ENCODE measurements at regions not wholly inside any gene's neighbourhood (a gene's known extent, or its start where the extent isn't known, plus 50 kb on each side); places are given as distances from the start of the nearest gene placed in this dataset.

DNA sequence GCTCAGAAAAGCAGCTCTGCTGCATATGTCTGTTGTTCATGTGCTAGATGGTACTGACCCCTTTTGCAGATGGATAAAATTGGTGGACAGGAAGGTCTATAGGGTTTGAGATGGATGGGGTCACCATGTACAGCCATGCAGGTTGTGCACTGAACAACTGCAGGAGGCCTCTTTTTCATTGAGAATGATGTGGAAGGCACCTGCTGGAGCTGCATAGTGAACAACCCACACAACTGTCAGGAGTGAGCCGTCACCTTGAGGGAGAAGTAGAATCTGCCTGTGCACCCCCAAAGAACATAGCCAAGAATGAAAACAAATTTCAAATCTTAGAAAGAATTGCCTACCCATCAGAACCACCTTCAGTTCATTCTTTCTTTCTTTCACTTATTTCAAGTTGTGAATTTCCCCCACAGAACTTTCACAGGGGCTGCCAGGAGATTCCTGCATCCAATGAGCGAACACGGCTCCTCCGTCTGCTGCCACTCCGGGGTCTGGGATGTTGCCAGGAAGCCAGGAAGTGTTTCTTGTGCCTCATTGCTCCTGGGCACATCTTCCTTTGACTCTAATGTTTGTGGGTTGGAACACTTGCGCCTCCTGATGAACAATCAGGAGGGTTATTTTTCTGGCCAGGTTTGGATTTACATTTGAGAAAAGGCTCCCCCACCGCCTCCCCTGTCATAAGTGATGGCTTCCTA is 53.7 kb upstream of the DOCK1 start:
- H3K4me3 ChIP-seq (ENCODE audit: low read depth, low read length), result no peak overlapping the region
- TF ChIP-seq, protein P1, sequence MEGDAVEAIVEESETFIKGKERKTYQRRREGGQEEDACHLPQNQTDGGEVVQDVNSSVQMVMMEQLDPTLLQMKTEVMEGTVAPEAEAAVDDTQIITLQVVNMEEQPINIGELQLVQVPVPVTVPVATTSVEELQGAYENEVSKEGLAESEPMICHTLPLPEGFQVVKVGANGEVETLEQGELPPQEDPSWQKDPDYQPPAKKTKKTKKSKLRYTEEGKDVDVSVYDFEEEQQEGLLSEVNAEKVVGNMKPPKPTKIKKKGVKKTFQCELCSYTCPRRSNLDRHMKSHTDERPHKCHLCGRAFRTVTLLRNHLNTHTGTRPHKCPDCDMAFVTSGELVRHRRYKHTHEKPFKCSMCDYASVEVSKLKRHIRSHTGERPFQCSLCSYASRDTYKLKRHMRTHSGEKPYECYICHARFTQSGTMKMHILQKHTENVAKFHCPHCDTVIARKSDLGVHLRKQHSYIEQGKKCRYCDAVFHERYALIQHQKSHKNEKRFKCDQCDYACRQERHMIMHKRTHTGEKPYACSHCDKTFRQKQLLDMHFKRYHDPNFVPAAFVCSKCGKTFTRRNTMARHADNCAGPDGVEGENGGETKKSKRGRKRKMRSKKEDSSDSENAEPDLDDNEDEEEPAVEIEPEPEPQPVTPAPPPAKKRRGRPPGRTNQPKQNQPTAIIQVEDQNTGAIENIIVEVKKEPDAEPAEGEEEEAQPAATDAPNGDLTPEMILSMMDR (IDR thresholded peaks at IDR 0.05; ENCODE audit: insufficient read depth, low read depth, low read length, missing control alignments), result no peak
- no peak for DNase-seq (ENCODE audit: low read depth)

DNA sequence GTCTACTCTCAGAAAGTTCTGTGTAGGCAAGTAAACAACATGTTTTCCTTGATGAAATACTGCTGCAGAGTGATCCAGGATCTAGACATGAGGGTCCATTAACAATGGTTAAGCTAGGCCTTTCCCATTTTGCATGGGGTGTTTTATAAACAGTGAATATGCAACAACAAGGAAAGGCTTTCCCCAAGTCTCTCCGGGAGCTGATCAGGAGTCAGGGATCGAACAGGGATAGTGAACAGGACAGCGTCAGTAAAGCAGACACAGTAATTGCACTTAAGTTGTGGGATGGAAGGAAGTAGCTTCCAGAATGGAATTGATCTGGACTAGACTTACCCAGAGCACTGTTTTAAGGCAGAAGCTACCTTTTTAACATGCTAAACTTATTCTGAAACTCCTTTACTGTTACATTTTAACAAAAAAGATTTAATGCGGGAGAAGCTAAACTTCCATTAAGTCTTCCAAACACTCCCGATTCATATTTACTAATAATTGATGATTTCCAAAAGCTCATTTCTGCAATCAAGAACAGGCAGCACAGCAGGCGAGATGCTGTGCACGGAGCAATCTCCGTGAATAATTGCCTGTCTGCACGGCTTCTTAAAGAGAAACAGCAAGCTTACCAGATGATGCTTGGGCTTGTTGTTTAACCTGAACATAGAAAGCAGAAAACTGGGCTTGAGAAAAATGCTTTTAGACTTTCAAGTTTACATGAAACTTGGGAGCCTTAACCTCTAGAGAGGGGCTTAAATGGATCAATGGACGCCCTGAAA is 50.3 kb upstream of the DOCK1 start:
- no peak for DNase-seq (ENCODE audit: low read depth)
- no peak overlapping the region for H3K4me3 ChIP-seq (ENCODE audit: low read depth, low read length)
- TF ChIP-seq, protein P1 (IDR thresholded peaks at IDR 0.05; ENCODE audit: insufficient read depth, low read depth, low read length, missing control alignments), result no peak

All from GM12865 (cell line).